ENCODE measurements at regions not wholly inside any gene's neighbourhood (a gene's known extent, or its start where the extent isn't known, plus 50 kb on each side); places are given as distances from the start of the nearest gene placed in this dataset.

- no peak for DNase-seq (ENCODE audit: low read depth in 2 of 2)
Measured at GRCh38 chr4:108331905-108332632, 163.3 kb upstream of the LEF1 start.

GRCh38 chr4:108328383-108328732 is 159.6 kb upstream of the LEF1 start:
- no peak for DNase-seq (ENCODE audit: low read depth in 2 of 2)

GRCh38 chr4:108327642-108328382 is 159.1 kb upstream of the LEF1 start:
- no peak for DNase-seq (ENCODE audit: low read depth in 2 of 2)

- no peak for DNase-seq (ENCODE audit: low read depth in 2 of 2)
Measured at GRCh38 chr4:108325561-108325960, 156.8 kb upstream of the LEF1 start.

- no peak for DNase-seq (ENCODE audit: low read depth in 2 of 2)
Measured at GRCh38 chr4:108324450-108324849, 155.7 kb upstream of the LEF1 start.

- no peak for DNase-seq (ENCODE audit: low read depth in 2 of 2)
Measured at GRCh38 chr4:108322497-108322896, 153.8 kb upstream of the LEF1 start.

- DNase-seq (ENCODE audit: low read depth in 2 of 2) = no peak
Measured at GRCh38 chr4:108320061-108320460, 151.3 kb upstream of the LEF1 start.

GRCh38 chr4:108317377-108317776 is 148.6 kb upstream of the LEF1 start:
- no peak for DNase-seq (ENCODE audit: low read depth in 2 of 2)

- DNase-seq (ENCODE audit: low read depth in 2 of 2) = no peak
Measured at GRCh38 chr4:108315694-108316093, 147.0 kb upstream of the LEF1 start.

GRCh38 chr4:108314900-108315589 is 146.3 kb upstream of the LEF1 start:
- no peak for DNase-seq (ENCODE audit: low read depth in 2 of 2)

GRCh38 chr4:108313546-108314339 is 145.0 kb upstream of the LEF1 start:
- DNase-seq (ENCODE audit: low read depth in 2 of 2) = no peak

GRCh38 chr4:108311313-108311712 is 142.6 kb upstream of the LEF1 start:
- no peak for DNase-seq (ENCODE audit: low read depth in 2 of 2)

- no peak for DNase-seq (ENCODE audit: low read depth in 2 of 2)
Measured at GRCh38 chr4:108303488-108304177, 134.9 kb upstream of the LEF1 start.

GRCh38 chr4:108301545-108302251 is 133.0 kb upstream of the LEF1 start:
- no peak for DNase-seq (ENCODE audit: low read depth in 2 of 2)

- DNase-seq (ENCODE audit: low read depth in 2 of 2) = no peak
Measured at GRCh38 chr4:108297605-108298004, 128.9 kb upstream of the LEF1 start.

GRCh38 chr4:108292229-108292628 is 123.5 kb upstream of the LEF1 start:
- no peak for DNase-seq (ENCODE audit: low read depth in 2 of 2)

GRCh38 chr4:108291137-108291536 is 122.4 kb upstream of the LEF1 start:
- no peak for DNase-seq (ENCODE audit: low read depth in 2 of 2)

- no peak for DNase-seq (ENCODE audit: low read depth in 2 of 2)
Measured at GRCh38 chr4:108287834-108288413, 119.2 kb upstream of the LEF1 start.

GRCh38 chr4:108280072-108280471 is 111.3 kb upstream of the LEF1 start:
- no peak for DNase-seq (ENCODE audit: low read depth in 2 of 2)

GRCh38 chr4:108276690-108277089 is 108.0 kb upstream of the LEF1 start:
- DNase-seq (ENCODE audit: low read depth in 2 of 2) = no peak

Measured in stimulated activated CD4-positive, alpha-beta T cell treated with anti-CD3 and anti-CD28 coated beads, Interleukin-12 subunit alpha, Interleukin-12 subunit beta, amount 100 ng/mL, for 24 hours (primary cell).